GOT3 (cell line): ENCODE measurements at regions not wholly inside any gene's neighbourhood (a gene's known extent, or its start where the extent isn't known, plus 50 kb on each side); places are given as distances from the start of the nearest gene placed in this dataset.
"Not testable (repeated sequence)": the region's sequence is repeated elsewhere in the genome, so short reads cannot be mapped to it uniquely, and the experiment has no call there.

ENCODE experiments used
- DNase-seq: peaks from one replicate; lab custom pipeline; 2025; ENCODE audit warnings: mixed read lengths; lab: John Stamatoyannopoulos, UW

DNA sequence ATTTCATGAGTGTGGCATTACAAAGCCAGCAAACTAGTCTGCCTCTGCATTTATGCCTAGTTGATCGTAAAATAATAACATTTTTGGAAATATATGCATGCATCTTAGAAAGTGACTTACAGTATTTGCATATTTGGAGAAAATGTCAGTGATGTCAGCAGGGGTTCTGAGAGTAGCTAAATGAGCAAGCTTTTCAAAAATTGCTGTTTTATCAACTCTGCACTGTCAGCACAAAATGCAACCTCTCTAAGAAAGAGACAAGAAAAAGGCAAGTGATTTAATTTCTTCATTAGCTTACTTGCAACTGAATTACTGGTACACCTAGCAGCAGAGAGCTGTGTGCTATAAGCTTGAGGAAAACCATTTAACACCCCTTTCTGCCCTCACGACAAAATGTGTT, 632.5 kb upstream of the MMS22L start:
- DNase-seq: no peak

DNA sequence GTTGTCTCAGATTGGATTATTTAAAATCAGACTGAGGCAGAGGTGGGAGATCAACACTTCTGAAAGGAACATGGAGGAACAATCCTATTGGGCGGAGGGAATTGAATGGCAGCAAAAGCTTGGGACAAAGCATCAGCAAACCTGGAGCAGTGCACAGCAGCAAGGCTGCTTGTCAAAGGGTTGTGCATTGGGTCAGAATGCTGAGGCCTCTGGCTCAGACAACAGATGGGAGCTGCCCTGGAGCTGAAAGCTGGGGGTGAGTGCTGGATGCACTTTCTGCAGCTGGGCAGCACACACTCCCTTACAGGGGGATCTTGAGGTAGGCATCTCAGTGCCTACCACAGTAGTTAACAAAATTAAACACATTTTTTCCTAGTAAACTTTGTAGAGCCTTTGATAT, 634.4 kb upstream of the MMS22L start:
- no peak for DNase-seq

DNA sequence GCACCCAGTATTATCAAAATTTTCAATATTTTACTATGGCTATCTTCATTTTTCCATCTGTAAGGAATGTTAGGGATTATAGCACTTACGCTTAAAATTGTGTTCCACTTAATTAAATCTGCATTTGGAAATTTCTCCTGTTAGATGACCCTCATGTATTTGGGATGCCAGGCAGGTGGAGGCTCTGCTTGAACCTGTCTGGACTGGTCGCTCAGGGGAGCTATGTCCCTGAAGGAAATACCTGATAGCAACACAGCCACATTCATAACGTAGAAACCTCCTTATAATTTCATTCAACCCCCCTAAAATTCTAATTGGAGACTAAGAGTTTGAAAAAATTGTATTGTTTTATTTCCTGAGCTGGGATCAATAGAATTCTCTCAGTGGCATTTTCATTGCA, 636.0 kb upstream of the MMS22L start:
- DNase-seq: no peak

DNA sequence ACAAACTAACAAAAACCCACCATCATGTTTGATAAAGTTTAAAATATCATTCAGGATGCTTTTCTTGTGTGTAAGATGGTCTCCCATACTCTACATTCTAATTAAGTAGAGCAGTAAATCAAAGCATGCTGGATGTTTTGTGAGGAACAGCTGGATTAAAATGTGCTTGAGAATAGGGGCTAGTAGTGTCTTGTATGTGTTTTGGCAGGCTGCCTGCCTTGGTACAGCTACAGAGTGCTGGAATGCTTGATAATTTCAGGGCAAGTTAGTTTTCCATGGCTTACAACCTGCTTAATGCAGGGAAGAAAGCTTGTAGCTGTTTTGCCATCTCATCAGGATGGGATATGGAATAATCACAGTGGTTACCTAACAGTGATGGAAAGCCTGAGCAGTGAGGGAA, 636.6 kb upstream of the MMS22L start:
- no peak for DNase-seq

DNA sequence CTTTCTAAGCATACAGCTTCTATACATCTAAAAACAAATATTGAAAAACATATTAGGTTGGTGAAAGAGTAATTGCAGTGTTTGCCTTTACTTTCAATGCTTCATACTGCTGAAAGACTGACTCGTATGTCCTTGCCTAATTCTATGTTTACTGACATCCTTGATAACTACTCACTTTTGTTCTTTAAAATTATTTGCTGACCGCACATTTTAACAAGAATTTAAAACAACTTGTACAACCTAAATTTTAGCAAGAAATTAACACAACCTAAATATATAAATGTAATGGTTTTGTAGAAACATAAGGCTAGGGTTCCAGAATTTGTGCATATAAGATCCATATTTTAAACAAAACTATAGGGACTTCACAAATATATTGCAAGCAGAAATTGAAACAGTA, 640.2 kb upstream of the MMS22L start:
- DNase-seq: no peak

GRCh38 chr6:97925504-97925903, 642.5 kb upstream of the MMS22L start:
- DNase-seq: no peak

GRCh38 chr6:97939440-97940168, 656.6 kb upstream of the MMS22L start:
- DNase-seq: no peak

- DNase-seq: no peak
Measured at GRCh38 chr6:97947841-97948240, 664.8 kb upstream of the MMS22L start.

DNA sequence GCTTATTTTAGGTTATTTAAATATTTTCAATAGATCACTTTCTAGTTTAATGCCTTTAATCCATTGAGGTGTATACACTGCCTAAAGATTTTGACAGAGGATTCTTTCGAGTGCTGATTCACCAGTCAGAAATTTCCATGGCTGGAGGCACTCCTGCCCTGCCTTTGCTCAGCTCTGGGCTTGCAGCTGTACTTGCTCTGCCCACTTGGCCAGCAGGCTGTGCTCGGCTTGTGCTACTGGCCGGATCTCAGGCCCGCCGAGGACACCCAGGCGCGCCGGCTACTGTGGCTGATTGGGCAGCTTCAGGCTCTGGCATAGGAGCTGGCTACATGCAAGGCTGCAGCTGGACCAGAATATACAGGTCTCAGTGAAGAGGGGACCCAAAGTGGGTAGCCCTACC, 675.1 kb upstream of the MMS22L start:
- no peak for DNase-seq

DNA sequence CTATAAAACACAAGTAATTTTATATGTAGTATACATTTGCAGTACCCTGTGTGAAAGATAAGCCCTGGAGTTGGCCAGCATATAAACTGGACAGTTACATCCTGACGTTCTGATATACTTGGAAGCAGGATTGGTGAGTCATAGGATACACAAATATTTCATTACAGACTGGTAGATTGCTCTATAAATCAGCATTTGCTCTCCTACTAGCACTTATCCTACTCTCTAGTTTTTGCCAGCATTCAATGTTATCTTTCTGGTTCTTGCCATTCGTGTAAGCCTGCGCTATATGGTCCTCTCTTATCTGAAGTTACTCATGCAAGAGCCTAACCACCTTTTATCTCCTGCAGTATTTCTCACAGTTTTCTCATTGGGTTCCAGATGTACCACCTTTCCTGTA, 680.2 kb upstream of the MMS22L start:
- DNase-seq: no peak

GRCh38 chr6:97969065-97969464, 686.0 kb upstream of the MMS22L start:
- no peak for DNase-seq

DNA sequence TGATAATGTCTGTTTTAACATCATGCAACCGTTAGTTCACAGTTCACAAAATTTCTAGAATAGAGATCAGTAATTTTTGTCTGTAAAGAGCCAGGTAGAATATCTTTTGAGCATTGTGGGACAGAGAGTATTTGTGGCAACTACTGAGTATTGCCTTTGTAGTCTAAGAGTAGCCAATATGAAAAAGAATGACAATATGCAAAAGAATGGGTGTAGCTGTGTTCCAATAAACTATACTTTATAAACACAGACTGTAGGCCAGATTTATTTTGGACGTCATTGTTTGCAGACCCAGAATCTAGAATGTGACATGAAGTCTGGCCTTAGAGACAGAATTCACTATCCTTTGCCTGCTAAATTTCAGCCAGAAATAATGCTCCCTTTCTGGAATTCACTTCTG, 694.1 kb upstream of the MMS22L start:
- no peak for DNase-seq

DNA sequence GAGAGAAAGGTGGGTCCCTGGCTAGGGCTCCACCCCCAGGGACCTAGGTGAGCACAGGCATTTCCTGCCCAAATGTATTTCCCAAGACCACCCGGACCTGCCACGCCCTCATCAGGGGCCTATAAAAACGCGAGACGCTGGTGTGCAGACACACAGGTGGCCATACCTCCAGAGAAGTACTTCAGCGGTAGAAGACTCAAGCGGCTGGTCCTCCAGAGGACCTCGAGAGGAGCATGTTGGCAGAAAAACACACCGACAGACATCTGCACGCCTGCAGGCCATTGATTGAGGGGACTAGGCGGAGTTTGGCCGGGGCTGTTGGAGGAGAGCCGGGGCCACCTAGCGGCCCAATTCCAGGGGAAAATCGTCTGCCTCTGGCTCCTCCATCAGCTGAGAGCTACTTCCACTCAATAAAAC, 695.8 kb upstream of the MMS22L start:
- DNase-seq: no peak

GRCh38 chr6:97979285-97979684, 696.3 kb upstream of the MMS22L start:
- not testable (repeated sequence) for DNase-seq

DNA sequence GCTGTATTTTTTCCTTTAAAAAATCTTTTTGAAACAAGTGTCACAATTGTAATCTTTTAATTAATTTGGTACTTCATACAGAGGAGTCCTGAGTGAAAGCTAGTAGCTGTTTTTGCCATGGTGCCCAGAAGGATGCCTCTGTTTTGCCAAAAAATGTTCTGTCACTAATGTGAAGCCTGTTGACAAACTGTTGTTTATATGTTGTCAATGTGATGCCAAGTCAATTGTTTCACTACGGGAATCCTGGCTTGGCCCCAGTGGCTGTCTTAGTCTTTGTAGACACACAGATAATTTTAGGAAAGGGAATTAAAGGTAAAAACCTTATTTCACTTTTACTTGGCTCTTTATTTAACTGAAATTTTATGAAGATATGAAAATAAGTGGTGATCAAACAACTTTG, 706.4 kb upstream of the MMS22L start:
- DNase-seq: no peak

GRCh38 chr6:97995158-97995557, 712.1 kb upstream of the MMS22L start:
- DNase-seq: no peak

GRCh38 chr6:98002678-98003077, 719.7 kb upstream of the MMS22L start:
- DNase-seq: no peak

DNA sequence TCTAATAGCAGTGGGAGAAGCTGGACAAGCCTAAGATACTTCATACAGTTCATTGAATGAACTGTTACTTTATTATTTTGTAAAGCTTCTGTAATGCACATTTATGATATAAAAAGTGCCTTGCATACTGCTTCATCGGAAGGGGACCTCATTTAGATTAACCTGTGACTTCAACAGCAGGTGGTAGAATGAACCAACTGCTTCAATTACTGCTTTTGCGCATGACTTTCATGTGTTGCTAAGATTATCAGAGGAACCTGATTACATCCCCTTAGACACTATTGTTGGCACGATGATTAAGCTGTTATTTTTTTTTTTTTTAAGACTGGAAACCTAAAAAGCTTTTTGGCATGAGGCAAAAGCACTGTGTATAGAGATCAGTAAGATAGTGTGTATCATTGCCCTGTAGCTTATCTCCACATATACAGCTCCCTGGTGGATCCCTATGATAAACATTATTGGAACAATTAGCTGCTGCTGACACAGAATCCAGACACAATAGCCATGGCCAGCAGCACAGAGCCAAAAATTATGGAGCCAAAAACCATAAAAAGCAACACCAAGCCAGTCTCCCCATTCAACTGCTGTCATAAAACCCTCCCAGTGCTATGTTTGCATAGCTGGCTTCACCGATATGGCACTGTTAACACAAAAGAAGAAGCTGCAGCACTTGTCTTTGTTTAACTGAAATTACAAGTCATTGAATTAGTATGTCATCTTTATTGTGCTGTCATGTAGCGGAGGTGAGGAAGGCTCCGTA, 731.6 kb upstream of the MMS22L start:
- no peak for DNase-seq

DNA sequence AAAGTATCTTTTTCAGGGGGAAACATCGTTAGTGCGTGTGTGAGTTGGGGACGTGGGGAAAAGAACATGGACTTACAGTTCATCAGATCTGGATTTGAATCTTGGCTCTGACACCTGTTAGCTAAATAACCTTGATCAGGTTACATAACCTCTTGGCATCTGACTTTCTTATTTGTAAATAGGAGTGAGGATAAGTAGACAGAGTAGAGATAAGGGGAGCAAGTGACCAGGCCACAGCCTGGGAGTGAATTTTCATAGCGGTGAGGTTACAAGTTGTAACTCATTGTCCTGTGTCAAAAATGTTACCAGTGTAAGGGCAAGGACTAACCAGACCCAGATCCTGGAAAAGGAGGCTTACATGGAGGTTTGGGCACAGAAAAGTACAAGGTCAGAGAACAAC, 733.5 kb upstream of the MMS22L start:
- DNase-seq: no peak

DNA sequence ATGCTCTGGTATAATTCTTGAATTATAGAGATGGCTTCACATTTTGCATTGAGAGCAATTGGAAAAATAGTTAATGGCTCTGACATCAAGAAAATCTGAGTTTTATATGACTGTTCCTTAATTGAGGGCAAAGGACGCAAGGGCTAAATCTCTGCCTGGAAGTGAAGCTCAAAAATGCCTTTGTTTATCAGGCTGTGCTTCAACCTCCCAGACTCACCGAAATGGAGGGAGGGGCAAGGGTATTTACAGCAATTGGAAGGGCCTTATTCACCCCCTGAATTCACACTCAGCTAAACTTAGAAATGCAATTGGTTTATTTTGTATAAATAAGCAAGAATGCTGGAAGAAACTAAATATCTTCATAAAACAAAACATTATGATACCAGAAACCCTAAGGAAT, 737.2 kb upstream of the MMS22L start:
- DNase-seq: no peak

DNA sequence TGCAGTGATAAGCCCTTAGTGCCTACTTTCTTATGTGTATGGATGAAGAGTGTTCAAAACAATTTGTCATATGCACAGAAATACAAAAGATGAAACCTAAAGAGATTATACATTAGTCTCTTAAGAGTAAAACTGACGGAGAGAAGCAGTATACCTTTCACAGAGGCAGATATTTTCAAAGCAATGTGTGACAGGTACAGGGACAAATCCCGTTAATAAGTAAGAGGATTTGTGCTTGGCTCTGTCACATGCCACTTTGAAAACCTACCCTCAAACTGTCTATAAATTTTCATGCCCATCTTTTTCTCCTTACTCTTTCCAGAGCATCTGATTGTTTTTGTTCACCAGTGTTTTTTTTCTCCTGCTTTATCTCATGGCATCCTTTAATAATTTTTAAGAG, 741.3 kb upstream of the MMS22L start:
- no peak for DNase-seq

- DNase-seq: no peak
Measured at GRCh38 chr6:98027898-98028297, 744.9 kb upstream of the MMS22L start.

DNA sequence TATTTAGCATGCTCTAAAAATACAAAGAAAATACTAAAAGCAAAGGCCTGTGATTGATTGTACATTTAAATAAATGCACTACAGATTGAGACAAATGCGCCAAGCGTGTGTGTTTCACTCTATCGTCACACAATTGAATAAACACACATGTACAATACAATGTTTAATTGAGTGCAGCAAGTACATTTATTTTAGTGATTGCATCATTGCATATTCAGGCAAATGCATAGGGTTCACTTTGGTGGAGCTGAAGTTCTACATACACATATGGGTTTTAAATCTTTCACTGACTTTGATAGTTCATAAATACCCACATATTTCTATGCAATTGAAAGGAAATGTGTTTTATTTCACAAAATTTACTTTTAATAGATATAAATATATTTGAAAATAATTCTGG, 750.6 kb upstream of the MMS22L start:
- no peak for DNase-seq
